HG03097 (cell line): ENCODE measurements at regions not wholly inside any gene's neighbourhood (a gene's known extent, or its start where the extent isn't known, plus 50 kb on each side); places are given as distances from the start of the nearest gene placed in this dataset.

Experiments used
- ATAC-seq: cut with Tn5 transposase; IDR thresholded peaks from one replicate; pipeline ENCODE4 v1.9.1; 2021; ENCODE audit not compliant: unreplicated experiment, low FRiP score

GRCh38 chr3:10555263-10555662 lies 49.9 kb upstream of the ATP2B2 start:
- ATAC-seq, result no peak

GRCh38 chr3:10556312-10556711 lies 50.9 kb upstream of the ATP2B2 start:
- no peak for ATAC-seq

GRCh38 chr3:10557250-10557649 lies 51.9 kb upstream of the ATP2B2 start:
- ATAC-seq, result no peak

- ATAC-seq, result no peak
These were observed 52.5 kb upstream of the ATP2B2 start for GRCh38 chr3:10557781-10558373.

- ATAC-seq, result no peak
These were observed 53.4 kb upstream of the ATP2B2 start for GRCh38 chr3:10558736-10559135.

GRCh38 chr3:10560060-10560861 lies 54.9 kb upstream of the ATP2B2 start:
- no peak for ATAC-seq

GRCh38 chr3:10561162-10561945 lies 56.0 kb upstream of the ATP2B2 start:
- ATAC-seq, result no peak

GRCh38 chr3:10561946-10562560 lies 56.7 kb upstream of the ATP2B2 start:
- no peak for ATAC-seq

GRCh38 chr3:10563396-10563795 lies 58.0 kb upstream of the ATP2B2 start:
- peak; percentile 76 for ATAC-seq

- no peak for ATAC-seq
These were observed 60.4 kb upstream of the ATP2B2 start for GRCh38 chr3:10565814-10566213.

- no peak for ATAC-seq
These were observed 61.1 kb upstream of the ATP2B2 start for GRCh38 chr3:10566451-10566850.

GRCh38 chr3:10568549-10568948 lies 63.2 kb upstream of the ATP2B2 start:
- ATAC-seq, result no peak

- ATAC-seq, result no peak
These were observed 65.0 kb upstream of the ATP2B2 start for GRCh38 chr3:10570196-10570946.

- ATAC-seq, result no peak
These were observed 68.8 kb upstream of the ATP2B2 start for GRCh38 chr3:10574101-10574620.

GRCh38 chr3:10575601-10576160 lies 70.3 kb upstream of the ATP2B2 start:
- ATAC-seq, result no peak

GRCh38 chr3:10577486-10577885 lies 72.1 kb upstream of the ATP2B2 start:
- no peak for ATAC-seq

GRCh38 chr3:10580426-10580825 lies 75.0 kb upstream of the ATP2B2 start:
- ATAC-seq, result no peak

GRCh38 chr3:10581251-10581650 lies 75.9 kb upstream of the ATP2B2 start:
- no peak for ATAC-seq

- no peak for ATAC-seq
These were observed 76.3 kb upstream of the ATP2B2 start for GRCh38 chr3:10581716-10582115.

GRCh38 chr3:10582733-10583132 lies 77.3 kb upstream of the ATP2B2 start:
- ATAC-seq, result no peak
